22Rv1 (cell line): ENCODE measurements at regions not wholly inside any gene's neighbourhood (a gene's known extent, or its start where the extent isn't known, plus 50 kb on each side); places are given as distances from the start of the nearest gene placed in this dataset.

ENCODE experiments used
- CTCF ChIP-seq: fragments of 450-650 bp; IDR thresholded peaks from 2 replicates; pipeline ENCODE4 v1.5.1; 2017; ENCODE audit warnings: mild to moderate bottlenecking
- ZFX ChIP-seq: fragments of 450-650 bp; IDR thresholded peaks from 2 replicates; pipeline ENCODE4 v1.6.1; 2017; ENCODE audit warnings: antibody characterized with exemption, borderline replicate concordance

- no peak for TF ChIP-seq CTCF
- TF ChIP-seq ZFX, result no peak
Measured at GRCh38 chr2:105560157-105560556, 161.3 kb upstream of the FHL2 start.
